HEK293 (cell line): ENCODE measurements at regions not wholly inside any gene's neighbourhood (a gene's known extent, or its start where the extent isn't known, plus 50 kb on each side); places are given as distances from the start of the nearest gene placed in this dataset.

Experiments
- CTCF ChIA-PET: fragments of 350-600 bp; formaldehyde crosslinking; extraction: SDS; loops from one replicate; lab custom pipeline; 2021; ENCODE audit warnings: antibody characterized with exemption; lab: Yijun Ruan, JAX
- POLR2A ChIA-PET: fragments of 300-600 bp; formaldehyde crosslinking; extraction: SDS; loops from one replicate; lab custom pipeline; 2020; ENCODE audit warnings: antibody characterized with exemption, inconsistent platforms; lab: Yijun Ruan, JAX
- H3K27ac ChIP-seq: fragments of 200-500 bp; sonication (Bioruptor generic); 2 replicates; pipeline ENCODE4 v1.5.1; 2014; ENCODE audit warnings: low read depth, low read length, control low read depth, inconsistent platforms; ENCODE audit errors: extremely low read depth
- H3K36me3 ChIP-seq, 2 experiments: fragments of 200-500 bp in 1 of 2; sonication (Bioruptor generic) in 1 of 2; 1 replicate in 1 of 2; 2 replicates in 1 of 2; pipeline ENCODE4 v1.5.1; 2014 to 2017; ENCODE audit warnings: inconsistent platforms in 2 of 2, low read length in 2 of 2; ENCODE audit not compliant: control insufficient read depth in 2 of 2, insufficient read depth in 1 of 2
- H3K4me1 ChIP-seq: fragments of 200-500 bp; sonication (Bioruptor generic); 2 replicates; pipeline ENCODE4 v1.5.1; 2014; ENCODE audit warnings: mild to moderate bottlenecking, low read length, inconsistent platforms; ENCODE audit not compliant: control insufficient read depth, insufficient read depth
- H3K4me3 ChIP-seq: 2 replicates; pipeline ENCODE4 v1.5.1; 2011; ENCODE audit warnings: low read depth, mild to moderate bottlenecking, control low read depth, low read length, moderate library complexity
- H3K9me3 ChIP-seq: fragments of 200-500 bp; sonication (Bioruptor generic); 2 replicates; pipeline ENCODE4 v1.5.1; 2014; ENCODE audit warnings: low read depth, low read length, inconsistent platforms; ENCODE audit not compliant: control insufficient read depth, insufficient read depth
- BCL11A ChIP-seq: fragments of 450-650 bp; formaldehyde crosslinking; IDR thresholded peaks from 2 replicates; pipeline ENCODE4 v1.5.1; 2016; ENCODE audit warnings: low read depth, missing biosample characterization, missing genetic modification characterization
- GFI1B ChIP-seq: fragments of 450-650 bp; formaldehyde crosslinking; IDR thresholded peaks from 2 replicates; pipeline ENCODE4 v1.5.1; 2016; ENCODE audit warnings: missing biosample characterization, missing genetic modification characterization
- GLI4 ChIP-seq: fragments of 450-650 bp; formaldehyde crosslinking; IDR thresholded peaks from 2 replicates; pipeline ENCODE4 v1.5.1; 2016; ENCODE audit warnings: missing biosample characterization, missing genetic modification characterization
- KLF9 ChIP-seq: fragments of 450-650 bp; formaldehyde crosslinking; IDR thresholded peaks from 2 replicates; pipeline ENCODE4 v1.5.1; 2016; ENCODE audit warnings: missing biosample characterization, missing genetic modification characterization, low read depth
- OSR2 ChIP-seq: fragments of 450-650 bp; formaldehyde crosslinking; IDR thresholded peaks from 2 replicates; pipeline ENCODE4 v1.5.1; 2016; ENCODE audit warnings: missing biosample characterization, missing genetic modification characterization
- RBAK ChIP-seq: fragments of 450-650 bp; formaldehyde crosslinking; IDR thresholded peaks from 2 replicates; pipeline ENCODE4 v1.5.1; 2016; ENCODE audit warnings: missing biosample characterization, missing genetic modification characterization
- ZNF146 ChIP-seq: fragments of 450-650 bp; formaldehyde crosslinking; IDR thresholded peaks from 2 replicates; pipeline ENCODE4 v1.5.1; 2016; ENCODE audit warnings: missing biosample characterization, missing genetic modification characterization
- ZNF148 ChIP-seq: fragments of 450-650 bp; formaldehyde crosslinking; IDR thresholded peaks from 2 replicates; pipeline ENCODE4 v1.5.0; 2017; ENCODE audit warnings: missing biosample characterization, missing genetic modification characterization, borderline replicate concordance
- ZNF157 ChIP-seq: fragments of 450-650 bp; formaldehyde crosslinking; IDR thresholded peaks from 2 replicates; pipeline ENCODE4 v1.5.1; 2016; ENCODE audit warnings: missing biosample characterization, missing genetic modification characterization
- ZNF169 ChIP-seq: fragments of 450-650 bp; formaldehyde crosslinking; IDR thresholded peaks from 2 replicates; pipeline ENCODE4 v1.5.1; 2016; ENCODE audit warnings: missing biosample characterization, missing genetic modification characterization
- ZNF223 ChIP-seq: fragments of 450-650 bp; formaldehyde crosslinking; IDR thresholded peaks from 2 replicates; pipeline ENCODE4 v1.5.1; 2016; ENCODE audit warnings: missing biosample characterization, missing genetic modification characterization
- ZNF529 ChIP-seq: fragments of 450-650 bp; formaldehyde crosslinking; IDR thresholded peaks from 2 replicates; pipeline ENCODE4 v1.5.1; 2017; ENCODE audit warnings: missing genetic modification characterization, missing biosample characterization; ENCODE audit not compliant: insufficient replicate concordance
- ZNF530 ChIP-seq: fragments of 450-650 bp; formaldehyde crosslinking; IDR thresholded peaks from 2 replicates; pipeline ENCODE4 v1.5.1; 2016; ENCODE audit warnings: low read depth, missing biosample characterization, missing genetic modification characterization
- ZNF555 ChIP-seq: fragments of 450-650 bp; formaldehyde crosslinking; conservative IDR thresholded peaks from 2 replicates; pipeline ENCODE4 v1.5.1; 2017; ENCODE audit warnings: missing biosample characterization, mild to moderate bottlenecking, missing genetic modification characterization, inconsistent platforms
- ZNF610 ChIP-seq: fragments of 450-650 bp; formaldehyde crosslinking; IDR thresholded peaks from 2 replicates; pipeline ENCODE4 v1.5.1; 2016; ENCODE audit warnings: missing biosample characterization, missing genetic modification characterization, borderline replicate concordance
- ZNF626 ChIP-seq: fragments of 450-650 bp; sonication (Bioruptor Pico); formaldehyde crosslinking; IDR thresholded peaks from 2 replicates; pipeline ENCODE4 v1.5.1; 2018; ENCODE audit warnings: missing biosample characterization, missing genetic modification characterization, inconsistent platforms
- ZNF629 ChIP-seq: fragments of 450-650 bp; formaldehyde crosslinking; IDR thresholded peaks from 2 replicates; pipeline ENCODE4 v1.5.1; 2017; ENCODE audit warnings: missing biosample characterization, missing genetic modification characterization
- ZNF660 ChIP-seq: fragments of 450-650 bp; IDR thresholded peaks from 2 replicates; pipeline ENCODE4 v1.5.1; 2018; ENCODE audit warnings: missing biosample characterization, mild to moderate bottlenecking, missing genetic modification characterization
- ZNF747 ChIP-seq: fragments of 450-650 bp; formaldehyde crosslinking; IDR thresholded peaks from 2 replicates; pipeline ENCODE4 v1.5.1; 2016; ENCODE audit warnings: missing biosample characterization, missing genetic modification characterization
- ZNF791 ChIP-seq: fragments of 450-650 bp; formaldehyde crosslinking; IDR thresholded peaks from 2 replicates; pipeline ENCODE4 v1.5.1; 2016; ENCODE audit warnings: missing biosample characterization, missing genetic modification characterization
- TF ChIP-seq, protein P1 (sequence below): fragments of 450-650 bp; IDR thresholded peaks from 2 replicates; pipeline ENCODE4 v1.5.1; 2018; ENCODE audit warnings: missing biosample characterization, missing genetic modification characterization

- TF ChIP-seq ZNF146 (tag by site-specific recombination) (no peak), GFI1B (tag by site-specific recombination) (no peak), ZNF223 (no peak), OSR2 (tag by site-specific recombination) (no peak), ZNF629 (tag by site-specific recombination) (no peak), ZNF157 (tag by site-specific recombination) (no peak), KLF9 (tag by site-specific recombination) (no peak), ZNF610 (tag by site-specific recombination) (no peak), BCL11A (tag by site-specific recombination) (no peak), GLI4 (tag by site-specific recombination) (no peak), ZNF530 (no peak), ZNF791 (tag by site-specific recombination) (no peak), ZNF747 (tag by site-specific recombination) (no peak), ZNF626 (tag by site-specific recombination) (no peak), ZNF148 (tag by site-specific recombination) (no peak), ZNF660 (tag by site-specific recombination) (no peak), ZNF529 (tag by site-specific recombination) (no peak)
- TF ChIP-seq, protein P1, sequence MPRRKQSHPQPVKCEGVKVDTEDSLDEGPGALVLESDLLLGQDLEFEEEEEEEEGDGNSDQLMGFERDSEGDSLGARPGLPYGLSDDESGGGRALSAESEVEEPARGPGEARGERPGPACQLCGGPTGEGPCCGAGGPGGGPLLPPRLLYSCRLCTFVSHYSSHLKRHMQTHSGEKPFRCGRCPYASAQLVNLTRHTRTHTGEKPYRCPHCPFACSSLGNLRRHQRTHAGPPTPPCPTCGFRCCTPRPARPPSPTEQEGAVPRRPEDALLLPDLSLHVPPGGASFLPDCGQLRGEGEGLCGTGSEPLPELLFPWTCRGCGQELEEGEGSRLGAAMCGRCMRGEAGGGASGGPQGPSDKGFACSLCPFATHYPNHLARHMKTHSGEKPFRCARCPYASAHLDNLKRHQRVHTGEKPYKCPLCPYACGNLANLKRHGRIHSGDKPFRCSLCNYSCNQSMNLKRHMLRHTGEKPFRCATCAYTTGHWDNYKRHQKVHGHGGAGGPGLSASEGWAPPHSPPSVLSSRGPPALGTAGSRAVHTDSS (tag by site-specific recombination), result no peak
- Histone ChIP-seq H3K27ac (no peak overlapping the region), H3K9me3 (no peaks in the 10 kb centered on the region), H3K4me1 (no peaks in the 10 kb centered on the region), H3K4me3 (no peak overlapping the region), H3K36me3 (no peaks in the 10 kb centered on the region)
- POLR2A ChIA-PET, result no interaction called here
- CTCF ChIA-PET, result no interaction called here
Measured at GRCh38 chr3:180546863-180547262, 55.1 kb upstream of the TTC14 start.

DNA sequence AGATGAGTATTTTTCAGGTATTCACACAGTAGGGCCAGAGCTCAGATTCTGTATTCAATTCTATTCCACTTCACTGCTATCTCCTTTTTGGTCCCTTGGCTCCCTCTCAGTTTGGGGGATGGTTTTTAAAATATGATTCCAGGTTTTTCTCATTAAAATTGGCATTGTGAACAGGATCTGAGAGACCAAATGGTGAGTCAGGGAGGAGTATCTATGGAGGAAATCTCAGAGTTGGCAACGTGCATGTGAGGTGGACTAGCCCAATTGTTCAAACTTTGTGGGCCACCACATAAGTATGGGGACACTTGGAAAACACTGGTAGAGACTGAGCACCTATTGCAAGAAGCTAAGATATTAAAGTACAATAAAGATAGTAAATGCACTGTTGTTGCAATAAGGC lies 53.9 kb upstream of the TTC14 start:
- POLR2A ChIA-PET, result no interaction called here
- H3K9me3 ChIP-seq, result no peaks in the 10 kb centered on the region
- CTCF ChIA-PET, result no interaction called here
- TF ChIP-seq RBAK (tag by site-specific recombination), result no peak
- TF ChIP-seq ZNF169 (tag by site-specific recombination), result no peak
- TF ChIP-seq ZNF555, result no peak
- H3K4me3 ChIP-seq, result no peak overlapping the region
- H3K36me3 ChIP-seq, result no peaks in the 10 kb centered on the region
- H3K4me1 ChIP-seq, result no peaks in the 10 kb centered on the region
- no peak overlapping the region for H3K27ac ChIP-seq
